H1 (cell line): ENCODE measurements at regions not wholly inside any gene's neighbourhood (a gene's known extent, or its start where the extent isn't known, plus 50 kb on each side); places are given as distances from the start of the nearest gene placed in this dataset.

Experiments
- CTCF ChIA-PET: fragments of 300-600 bp; sonication (Branson Sonifier 250); formaldehyde crosslinking; loops from one replicate; lab custom pipeline; 2021; ENCODE audit not compliant: partially characterized antibody; lab: Charles Lee
- POLR2A ChIA-PET: fragments of 300-600 bp; sonication (Branson Sonifier 250); formaldehyde crosslinking; loops from one replicate; lab custom pipeline; 2021; ENCODE audit warnings: inconsistent platforms; ENCODE audit not compliant: partially characterized antibody; lab: Charles Lee
- DNase-seq, 2 experiments: peaks; one replicate each; pipeline versions ENCODE4 v3.0.0 to v3.0.0-alpha.2; 2010 to 2022; ENCODE audit warnings: low spot score in 2 of 2, low read depth in 1 of 2, mixed read lengths in 1 of 2
- FAIRE-seq: peaks from 2 replicates; lab custom pipeline; 2011; peaks lifted over from hg19 to GRCh38; lab: Jason Lieb, UNC
- H2AFZ ChIP-seq: 2 replicates; pipeline ENCODE4 v1.8.1; 2012; ENCODE audit warnings: low read length, inconsistent platforms
- H2AK5ac ChIP-seq: 2 replicates; pipeline ENCODE4 v1.6.1; 2013; ENCODE audit warnings: low read depth, low read length
- H2BK120ac ChIP-seq: replicated peaks from 2 replicates; pipeline ENCODE3; 2013; ENCODE audit warnings: low read depth, low read length, inconsistent platforms
- H2BK12ac ChIP-seq: 2 replicates; pipeline ENCODE4 v1.6.1; 2013; ENCODE audit warnings: low read depth, low read length
- H2BK15ac ChIP-seq: 2 replicates; pipeline ENCODE4 v1.6.1; 2013; ENCODE audit warnings: low read length
- H2BK20ac ChIP-seq: 2 replicates; pipeline ENCODE4 v1.6.1; 2013; ENCODE audit warnings: low read length
- H2BK5ac ChIP-seq: 2 replicates; pipeline ENCODE4 v1.6.1; 2013; ENCODE audit warnings: low read depth, low read length
- H3K14ac ChIP-seq: 2 replicates; pipeline ENCODE4 v1.6.1; 2013; ENCODE audit warnings: inconsistent platforms; ENCODE audit not compliant: insufficient read length
- H3K18ac ChIP-seq: 2 replicates; pipeline ENCODE4 v1.6.1; 2013; ENCODE audit warnings: low read length; ENCODE audit errors: extremely low read depth
- H3K23ac ChIP-seq: 2 replicates; pipeline ENCODE4 v1.6.1; 2013; ENCODE audit warnings: inconsistent platforms; ENCODE audit not compliant: insufficient read length
- H3K23me2 ChIP-seq: 2 replicates; pipeline ENCODE4 v1.6.1; 2013; ENCODE audit warnings: low read depth, low read length
- H3K27ac ChIP-seq: 2 replicates; pipeline ENCODE4 v1.6.1; 2011; ENCODE audit warnings: low read depth, low read length, inconsistent platforms
- H3K27me3 ChIP-seq, 4 experiments: replicated peaks in 1 of 4; 1 replicate in 1 of 4; 2 replicates in 3 of 4; pipeline versions ENCODE4 v1.6.1 to v1.8.1; 2011 to 2013; ENCODE audit warnings: low read length in 3 of 4, mild to moderate bottlenecking in 3 of 4, inconsistent platforms in 2 of 4, mixed read lengths in 2 of 4, moderate library complexity in 1 of 4; ENCODE audit not compliant: control insufficient read depth in 3 of 4, insufficient read depth in 3 of 4; ENCODE audit errors: extremely low read depth in 1 of 4
- H3K36me3 ChIP-seq, 4 experiments: 2 replicates each; pipeline versions ENCODE4 v1.6.1 to v1.8.1; 2011 to 2013; ENCODE audit warnings: mild to moderate bottlenecking in 4 of 4, low read length in 3 of 4, moderate library complexity in 2 of 4, control low read depth in 1 of 4, inconsistent platforms in 1 of 4; ENCODE audit not compliant: insufficient read depth in 4 of 4, control insufficient read depth in 2 of 4
- H3K4ac ChIP-seq: replicated peaks from 2 replicates; pipeline ENCODE3; 2013; ENCODE audit warnings: low read length, low read depth, mixed read lengths, inconsistent platforms; ENCODE audit not compliant: insufficient read length
- H3K4me1 ChIP-seq, 4 experiments: replicated peaks in 1 of 4; 1 replicate in 1 of 4; 2 replicates in 3 of 4; pipeline versions ENCODE4 v1.6.1 to v1.8.1; 2011 to 2013; ENCODE audit warnings: low read length in 3 of 4, inconsistent platforms in 2 of 4, mixed read lengths in 1 of 4; ENCODE audit not compliant: insufficient read depth in 4 of 4, control insufficient read depth in 3 of 4
- H3K4me2 ChIP-seq, 2 experiments: 2 replicates each; pipeline versions ENCODE4 v1.6.1 to v1.8.1; 2011 to 2013; ENCODE audit warnings: low read depth in 2 of 2, low read length in 2 of 2, control low read depth in 1 of 2, inconsistent platforms in 1 of 2, mild to moderate bottlenecking in 1 of 2; ENCODE audit not compliant: insufficient read depth in 1 of 2
- H3K4me3 ChIP-seq, 4 experiments: fragments of 200-600, 300-600 bp in 1 of 4; sonication (generic), shearing (Covaris generic), sonication (Bioruptor Twin) in 1 of 4; 2 replicates each; pipeline versions ENCODE4 v1.5.1 to v1.8.1; 2011 to 2016; ENCODE audit warnings: low read length in 4 of 4, low read depth in 3 of 4, control low read depth in 2 of 4, inconsistent platforms in 2 of 4, mild to moderate bottlenecking in 2 of 4, mixed read lengths in 1 of 4, moderate library complexity in 1 of 4; ENCODE audit not compliant: insufficient read depth in 2 of 4; ENCODE audit errors: extremely low read depth in 1 of 4
- H3K56ac ChIP-seq: replicated peaks from 2 replicates; pipeline ENCODE3; 2013; ENCODE audit warnings: low read depth, mild to moderate bottlenecking, mixed read lengths, low read length, inconsistent platforms; ENCODE audit not compliant: insufficient read length
- H3K79me1 ChIP-seq: 2 replicates; pipeline ENCODE4 v1.6.1; 2013; ENCODE audit warnings: low read depth, low read length, control low read depth
- H3K79me2 ChIP-seq, 2 experiments: 2 replicates each; pipeline versions ENCODE4 v1.6.1 to v1.8.1; 2012 to 2013; ENCODE audit warnings: low read length in 2 of 2, mild to moderate bottlenecking in 2 of 2, inconsistent platforms in 1 of 2; ENCODE audit not compliant: insufficient read depth in 2 of 2, control insufficient read depth in 1 of 2
- H3K9ac ChIP-seq, 4 experiments: replicated peaks in 1 of 4; 1 replicate in 1 of 4; 2 replicates in 3 of 4; pipeline versions ENCODE4 v1.6.1 to v1.8.1; 2011 to 2013; ENCODE audit warnings: low read depth in 3 of 4, low read length in 3 of 4, control low read depth in 2 of 4, mild to moderate bottlenecking in 2 of 4, moderate library complexity in 2 of 4, inconsistent platforms in 1 of 4; ENCODE audit errors: extremely low read depth in 1 of 4
- H3K9me3 ChIP-seq, 2 experiments: 2 replicates each; pipeline versions ENCODE4 v1.6.1 to v1.8.1; 2012 to 2013; ENCODE audit warnings: mild to moderate bottlenecking in 2 of 2, moderate library complexity in 2 of 2, control low read depth in 1 of 2, inconsistent platforms in 1 of 2, low read depth in 1 of 2, low read length in 1 of 2, mixed read lengths in 1 of 2; ENCODE audit not compliant: insufficient read depth in 2 of 2
- H4K20me1 ChIP-seq, 2 experiments: replicated peaks in 1 of 2; 2 replicates each; pipeline versions ENCODE3 to v1.8.1; 2011 to 2013; ENCODE audit warnings: inconsistent platforms in 2 of 2, low read length in 2 of 2, mild to moderate bottlenecking in 1 of 2; ENCODE audit not compliant: insufficient read depth in 2 of 2, control insufficient read depth in 1 of 2
- H4K5ac ChIP-seq: 2 replicates; pipeline ENCODE4 v1.6.1; 2013; ENCODE audit warnings: low read length, low read depth, mixed read lengths, inconsistent platforms; ENCODE audit not compliant: insufficient read length
- H4K8ac ChIP-seq: 2 replicates; pipeline ENCODE4 v1.8.0; 2013; ENCODE audit warnings: mild to moderate bottlenecking, moderate library complexity, low read length, inconsistent platforms; ENCODE audit not compliant: insufficient read depth; ENCODE audit errors: extremely low read depth
- H4K91ac ChIP-seq: replicated peaks from 2 replicates; pipeline ENCODE3; 2013; ENCODE audit warnings: low read length, mixed read lengths, inconsistent platforms; ENCODE audit not compliant: insufficient read length
- CTBP2 ChIP-seq: IDR thresholded peaks from 2 replicates; pipeline ENCODE4 v1.7.0; 2011; ENCODE audit warnings: borderline replicate concordance, mild to moderate bottlenecking, moderate library complexity, mixed read lengths, low read length; ENCODE audit not compliant: insufficient read depth, insufficient read length

DNA sequence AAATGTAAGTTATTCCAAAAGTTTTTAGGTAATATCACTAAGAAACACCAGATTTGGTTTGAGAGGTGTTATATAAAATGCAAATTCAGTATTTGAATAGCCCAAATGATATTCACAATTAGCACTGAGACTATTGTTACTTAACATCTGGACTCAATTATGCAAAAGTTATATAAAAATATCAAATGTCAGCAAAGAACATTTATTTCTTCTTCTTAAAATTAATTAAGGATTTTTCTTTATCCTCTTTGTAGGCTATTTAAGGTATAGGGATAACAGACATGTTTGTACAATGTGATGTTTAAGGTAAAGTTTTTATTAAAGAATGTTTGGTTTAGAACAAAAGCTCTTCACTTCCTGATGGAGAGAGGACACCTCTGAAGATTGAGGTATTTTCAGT lies 63.3 kb upstream of the GK2 start:
- Histone ChIP-seq H3K36me3 (no peaks in the 10 kb centered on the region), H2BK15ac (no peak overlapping the region), H4K91ac (no peak overlapping the region), H3K27ac (no peak overlapping the region), H3K4ac (no peak overlapping the region), H3K14ac (no peak overlapping the region)
- POLR2A ChIA-PET, result no interaction called here
- no peak for DNase-seq
- CTCF ChIA-PET, result no interaction called here
- TF ChIP-seq CTBP2, result no peak
- TF ChIP-seq, all 59 proteins: peak for 0
- no peaks in the 10 kb centered on the region for H3K23me2 ChIP-seq
- H3K79me1 ChIP-seq, result no peaks in the 10 kb centered on the region
- no peak overlapping the region for H3K18ac ChIP-seq
- no peak overlapping the region for H3K56ac ChIP-seq
- H2AFZ ChIP-seq, result 0 out of 2 replicates have a peak overlapping the region, but pooled peaks have one; percentile 27
- no peak overlapping the region for H2BK120ac ChIP-seq
- H3K23ac ChIP-seq, result no peak overlapping the region
- no peaks in the 10 kb centered on the region for H3K9me3 ChIP-seq
- no peaks in the 10 kb centered on the region for H4K20me1 ChIP-seq
- no peak overlapping the region for H3K9ac ChIP-seq
- H3K4me1 ChIP-seq, result no peaks in the 10 kb centered on the region
- H4K5ac ChIP-seq, result no peak overlapping the region
- no peaks in the 10 kb centered on the region for H3K79me2 ChIP-seq
- H3K4me2 ChIP-seq, result no peak overlapping the region
- no peak overlapping the region for H2BK20ac ChIP-seq
- no peak overlapping the region for H2BK12ac ChIP-seq
- FAIRE-seq, result no peak
- H4K8ac ChIP-seq, result no peak overlapping the region
- no peaks in the 10 kb centered on the region for H3K27me3 ChIP-seq
- H2AK5ac ChIP-seq, result no peak overlapping the region
- no peak overlapping the region for H2BK5ac ChIP-seq
- no peak overlapping the region for H3K4me3 ChIP-seq
